PFSK-1 (cell line): ENCODE measurements at regions not wholly inside any gene's neighbourhood (a gene's known extent, or its start where the extent isn't known, plus 50 kb on each side); places are given as distances from the start of the nearest gene placed in this dataset.

Experiments
- FOXP2 ChIP-seq: optimal IDR thresholded peaks from 2 replicates; pipeline ENCODE3; 2011; ENCODE audit warnings: borderline replicate concordance, control low read depth, inconsistent platforms; ENCODE audit not compliant: insufficient read depth; ENCODE audit errors: extremely low read length, extremely low read depth
- POLR2AphosphoS5 ChIP-seq: IDR thresholded peaks from 2 replicates; pipeline ENCODE4 v1.6.1; 2012; ENCODE audit warnings: low read depth, mild to moderate bottlenecking, control low read depth, low read length, moderate library complexity
- SIN3A ChIP-seq: IDR thresholded peaks from 2 replicates; pipeline ENCODE4 v1.6.1; 2012; ENCODE audit warnings: mild to moderate bottlenecking, low read length, moderate library complexity, borderline replicate concordance; ENCODE audit not compliant: insufficient read depth
- TAF1 ChIP-seq: IDR thresholded peaks from 2 replicates; pipeline ENCODE4 v1.6.1; 2012; ENCODE audit warnings: low read length, control low read depth, borderline replicate concordance; ENCODE audit not compliant: insufficient read depth
- TF ChIP-seq, protein P1 (sequence below), 2 experiments: IDR thresholded peaks; 2 replicates each; pipeline versions ENCODE4 v1.6.1 to v1.8.0; 2011 to 2012; ENCODE audit warnings: low read depth in 2 of 2, low read length in 2 of 2, control low read depth in 1 of 2, inconsistent platforms in 1 of 2, mild to moderate bottlenecking in 1 of 2, moderate library complexity in 1 of 2; ENCODE audit not compliant: insufficient read depth in 1 of 2

DNA sequence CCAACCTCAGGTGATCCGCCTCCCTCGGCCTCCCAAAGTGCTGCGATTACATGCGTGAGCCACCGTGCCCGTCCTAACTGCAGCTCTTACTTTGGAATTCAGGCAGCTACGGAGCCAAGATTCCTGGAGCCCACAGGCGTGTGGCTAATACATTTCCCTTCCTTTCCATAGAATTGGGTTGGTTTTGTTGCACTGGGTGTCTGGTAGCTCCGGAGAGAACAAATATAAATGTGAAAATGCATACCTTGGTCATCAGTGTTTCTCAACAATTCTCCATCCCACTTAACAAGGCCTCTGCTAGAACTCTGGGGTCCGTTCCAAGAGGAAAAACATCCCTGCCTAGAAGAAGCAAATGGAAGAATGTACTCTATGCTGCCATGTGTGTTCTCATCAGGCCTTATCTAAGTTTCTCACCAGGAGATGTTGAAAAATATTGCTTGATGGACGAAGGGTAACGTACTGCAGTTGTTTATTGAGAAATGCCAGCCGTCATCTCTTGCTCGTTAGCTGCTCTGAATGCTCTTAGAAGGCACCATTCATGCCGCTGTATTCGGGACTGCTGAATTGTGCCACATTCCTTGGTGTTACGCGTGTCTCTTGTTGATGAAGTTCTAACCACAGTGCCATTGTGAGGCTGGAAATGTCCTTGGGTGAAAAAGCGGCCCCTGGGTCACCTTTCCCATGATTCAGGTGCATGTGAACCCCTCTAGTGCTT is 50.5 kb upstream of the CD99 start:
- TF ChIP-seq FOXP2 (no peak), SIN3A (no peak), POLR2AphosphoS5 (no peak), TAF1 (no peak)
- TF ChIP-seq, protein P1, sequence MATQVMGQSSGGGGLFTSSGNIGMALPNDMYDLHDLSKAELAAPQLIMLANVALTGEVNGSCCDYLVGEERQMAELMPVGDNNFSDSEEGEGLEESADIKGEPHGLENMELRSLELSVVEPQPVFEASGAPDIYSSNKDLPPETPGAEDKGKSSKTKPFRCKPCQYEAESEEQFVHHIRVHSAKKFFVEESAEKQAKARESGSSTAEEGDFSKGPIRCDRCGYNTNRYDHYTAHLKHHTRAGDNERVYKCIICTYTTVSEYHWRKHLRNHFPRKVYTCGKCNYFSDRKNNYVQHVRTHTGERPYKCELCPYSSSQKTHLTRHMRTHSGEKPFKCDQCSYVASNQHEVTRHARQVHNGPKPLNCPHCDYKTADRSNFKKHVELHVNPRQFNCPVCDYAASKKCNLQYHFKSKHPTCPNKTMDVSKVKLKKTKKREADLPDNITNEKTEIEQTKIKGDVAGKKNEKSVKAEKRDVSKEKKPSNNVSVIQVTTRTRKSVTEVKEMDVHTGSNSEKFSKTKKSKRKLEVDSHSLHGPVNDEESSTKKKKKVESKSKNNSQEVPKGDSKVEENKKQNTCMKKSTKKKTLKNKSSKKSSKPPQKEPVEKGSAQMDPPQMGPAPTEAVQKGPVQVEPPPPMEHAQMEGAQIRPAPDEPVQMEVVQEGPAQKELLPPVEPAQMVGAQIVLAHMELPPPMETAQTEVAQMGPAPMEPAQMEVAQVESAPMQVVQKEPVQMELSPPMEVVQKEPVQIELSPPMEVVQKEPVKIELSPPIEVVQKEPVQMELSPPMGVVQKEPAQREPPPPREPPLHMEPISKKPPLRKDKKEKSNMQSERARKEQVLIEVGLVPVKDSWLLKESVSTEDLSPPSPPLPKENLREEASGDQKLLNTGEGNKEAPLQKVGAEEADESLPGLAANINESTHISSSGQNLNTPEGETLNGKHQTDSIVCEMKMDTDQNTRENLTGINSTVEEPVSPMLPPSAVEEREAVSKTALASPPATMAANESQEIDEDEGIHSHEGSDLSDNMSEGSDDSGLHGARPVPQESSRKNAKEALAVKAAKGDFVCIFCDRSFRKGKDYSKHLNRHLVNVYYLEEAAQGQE (IDR thresholded peaks at IDR 0.05; ENCODE audit: insufficient read depth in 1 of 2, low read depth in 2 of 2, low read length in 2 of 2), result no peak

DNA sequence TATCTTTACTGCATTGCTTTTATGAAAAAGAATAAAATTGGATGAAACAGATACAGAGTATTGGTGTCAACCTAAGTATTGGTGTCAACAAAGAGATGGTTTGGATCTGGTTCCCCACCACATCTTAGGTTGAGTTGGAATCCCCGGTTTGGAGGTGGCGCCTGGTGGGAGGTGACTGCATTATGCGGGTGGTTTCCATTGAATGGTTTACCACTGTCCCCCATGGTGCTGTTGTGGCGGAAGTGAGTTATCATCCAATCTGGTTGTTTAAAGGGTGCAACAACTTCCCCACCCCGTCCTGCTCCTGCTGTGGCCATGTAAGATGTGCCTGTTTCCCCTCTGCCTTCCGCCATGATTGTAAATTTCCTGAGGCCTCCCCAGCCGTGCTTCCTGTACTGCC is 52.8 kb upstream of the CD99 start:
- no peak for TF ChIP-seq TAF1
- no peak for TF ChIP-seq POLR2AphosphoS5
- TF ChIP-seq, protein P1 (IDR thresholded peaks at IDR 0.05; ENCODE audit: insufficient read depth in 1 of 2, low read depth in 2 of 2, low read length in 2 of 2), result no peak
- no peak for TF ChIP-seq FOXP2
- TF ChIP-seq SIN3A, result no peak

DNA sequence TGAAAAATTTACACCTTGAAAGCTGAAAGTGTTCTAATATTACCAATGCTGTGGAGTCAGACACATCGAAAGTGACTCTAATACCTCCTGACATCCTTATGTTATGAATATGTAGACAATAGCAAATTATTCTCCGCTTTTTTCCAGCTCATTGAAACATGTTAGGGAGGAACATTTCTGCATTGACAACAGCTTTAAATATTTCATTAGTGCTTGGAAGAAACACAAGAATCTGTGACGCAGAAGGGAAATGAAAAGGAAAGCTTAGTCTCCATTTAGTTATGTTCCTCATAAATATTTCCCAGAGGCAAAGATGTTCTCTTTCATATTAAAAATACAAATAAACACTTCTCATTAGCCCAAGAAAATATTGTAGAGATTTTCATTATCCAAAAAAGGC is 55.8 kb upstream of the CD99 start:
- TF ChIP-seq POLR2AphosphoS5, result no peak
- TF ChIP-seq SIN3A, result no peak
- TF ChIP-seq TAF1, result no peak
- no peak for TF ChIP-seq FOXP2
- TF ChIP-seq, protein P1 (IDR thresholded peaks at IDR 0.05; ENCODE audit: insufficient read depth in 1 of 2, low read depth in 2 of 2, low read length in 2 of 2), result no peak

DNA sequence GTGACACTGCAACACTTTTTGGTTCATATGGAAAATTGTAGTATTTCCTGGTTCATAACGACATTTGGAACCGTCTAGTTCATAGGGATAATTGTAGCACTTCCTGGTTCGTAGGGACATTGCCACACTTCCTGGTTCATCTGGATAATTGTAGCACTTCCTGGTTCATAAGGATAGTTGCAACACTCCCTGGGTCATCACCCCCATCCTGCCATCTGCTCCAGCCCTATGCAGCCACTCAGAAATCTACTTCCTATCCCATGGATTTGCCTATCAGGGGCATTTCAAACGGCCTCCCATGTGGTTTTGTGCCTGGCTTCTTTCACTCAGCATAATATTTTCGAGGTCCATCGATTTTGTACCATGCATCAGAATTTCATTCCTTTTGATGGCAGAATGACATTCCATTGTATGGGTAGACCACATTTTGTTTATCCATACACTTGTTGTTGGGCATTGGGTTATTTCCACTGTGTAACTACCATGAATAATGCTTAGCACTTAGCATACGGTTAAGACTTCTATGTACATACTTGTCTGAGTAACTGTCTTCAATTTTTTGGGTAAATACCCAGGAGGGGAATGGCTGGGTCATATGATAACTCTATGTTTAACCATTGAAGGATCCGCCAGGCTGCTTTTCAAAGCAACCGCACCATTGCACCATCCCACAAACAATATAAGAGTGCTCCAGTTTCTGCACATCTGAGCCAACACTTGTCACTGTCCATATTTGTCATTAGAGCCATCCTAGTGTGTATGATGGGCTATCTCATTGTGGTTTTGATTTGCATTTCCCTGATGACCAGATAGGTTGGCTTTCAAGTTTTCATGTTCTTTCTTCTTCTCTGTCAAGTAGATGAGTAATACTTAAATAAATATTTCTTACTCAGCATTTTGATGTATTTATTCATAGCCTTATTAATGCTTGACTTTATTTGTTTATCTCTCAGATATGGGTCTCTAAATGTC is 58.3 kb upstream of the CD99 start:
- TF ChIP-seq SIN3A (no peak), FOXP2 (no peak), TAF1 (no peak), POLR2AphosphoS5 (no peak)
- TF ChIP-seq, protein P1 (IDR thresholded peaks at IDR 0.05; ENCODE audit: insufficient read depth in 1 of 2, low read depth in 2 of 2, low read length in 2 of 2), result no peak
